ENCODE measurements at regions not wholly inside any gene's neighbourhood (a gene's known extent, or its start where the extent isn't known, plus 50 kb on each side); places are given as distances from the start of the nearest gene placed in this dataset.
"Not testable (repeated sequence)": the region's sequence is repeated elsewhere in the genome, so short reads cannot be mapped to it uniquely, and the experiment has no call there.

GRCh38 chr12:124070394-124071074 is 97.5 kb downstream of the ZNF664 start:
- not testable (repeated sequence) for ATAC-seq

GRCh38 chr12:124071075-124071443 is 98.0 kb downstream of the ZNF664 start:
- no peak for ATAC-seq
- TF ChIP-seq TOX (CRISPR knock-in tag; IDR thresholded peaks at IDR 0.05; ENCODE audit: borderline replicate concordance) (no peak), POU6F1 (CRISPR knock-in tag; IDR thresholded peaks at IDR 0.05; ENCODE audit: borderline replicate concordance, low read depth) (no peak), TCF4 (CRISPR knock-in tag; IDR thresholded peaks at IDR 0.05; ENCODE audit: borderline replicate concordance) (no peak), PPARA (CRISPR knock-in tag; IDR thresholded peaks at IDR 0.05; ENCODE audit: borderline replicate concordance) (no peak), ARNTL (CRISPR knock-in tag; IDR thresholded peaks at IDR 0.05; ENCODE audit: borderline replicate concordance, low read depth) (no peak), TSHZ2 (CRISPR knock-in tag; IDR thresholded peaks at IDR 0.05) (no peak), OSR1 (CRISPR knock-in tag; IDR thresholded peaks at IDR 0.05) (no peak), ESRRG (CRISPR knock-in tag; IDR thresholded peaks at IDR 0.05) (no peak), ZFP3 (CRISPR knock-in tag; IDR thresholded peaks at IDR 0.05) (no peak), CSRNP3 (CRISPR knock-in tag; IDR thresholded peaks at IDR 0.05) (no peak), ZC3H10 (CRISPR knock-in tag; IDR thresholded peaks at IDR 0.05) (no peak), ZNF565 (CRISPR knock-in tag; conservative IDR thresholded peaks at IDR 0.05; ENCODE audit: low read depth) (no peak), ISL1 (CRISPR knock-in tag; IDR thresholded peaks at IDR 0.05) (no peak)

GRCh38 chr12:124073356-124074035 is 100.5 kb downstream of the ZNF664 start:
- no peak for ATAC-seq
- TF ChIP-seq PATZ1 (CRISPR knock-in tag; IDR thresholded peaks at IDR 0.05; ENCODE audit: borderline replicate concordance) (no peak), POU6F1 (CRISPR knock-in tag; IDR thresholded peaks at IDR 0.05; ENCODE audit: borderline replicate concordance, low read depth) (no peak), OSR1 (CRISPR knock-in tag; IDR thresholded peaks at IDR 0.05) (no peak), ZFP3 (CRISPR knock-in tag; IDR thresholded peaks at IDR 0.05) (no peak), ESRRG (CRISPR knock-in tag; IDR thresholded peaks at IDR 0.05) (no peak), CSDC2 (CRISPR knock-in tag; IDR thresholded peaks at IDR 0.05) (no peak), ZNF8 (CRISPR knock-in tag; IDR thresholded peaks at IDR 0.05) (no peak), ARNTL (CRISPR knock-in tag; IDR thresholded peaks at IDR 0.05; ENCODE audit: borderline replicate concordance, low read depth) (no peak), TSHZ2 (CRISPR knock-in tag; IDR thresholded peaks at IDR 0.05) (no peak), ZNF565 (CRISPR knock-in tag; conservative IDR thresholded peaks at IDR 0.05; ENCODE audit: low read depth) (no peak), GLIS3 (CRISPR knock-in tag; IDR thresholded peaks at IDR 0.05) (no peak), ISL1 (CRISPR knock-in tag; IDR thresholded peaks at IDR 0.05) (no peak), TCF4 (CRISPR knock-in tag; IDR thresholded peaks at IDR 0.05; ENCODE audit: borderline replicate concordance) (no peak), CSRNP3 (CRISPR knock-in tag; IDR thresholded peaks at IDR 0.05) (no peak), RARB (CRISPR knock-in tag; IDR thresholded peaks at IDR 0.05) (no peak)

Data from SK-N-SH treated with all-trans-retinoic acid at 6 μM for 48 hours (cell line).